NCI-H2196 (cell line): ENCODE measurements at regions not wholly inside any gene's neighbourhood (a gene's known extent, or its start where the extent isn't known, plus 50 kb on each side); places are given as distances from the start of the nearest gene placed in this dataset.
"Not testable (repeated sequence)": the region's sequence is repeated elsewhere in the genome, so short reads cannot be mapped to it uniquely, and the experiment has no call there.

Experiments used
- DNase-seq: peaks from one replicate; lab custom pipeline; 2025; ENCODE audit not compliant: unreplicated experiment; lab: John Stamatoyannopoulos, UW

DNA sequence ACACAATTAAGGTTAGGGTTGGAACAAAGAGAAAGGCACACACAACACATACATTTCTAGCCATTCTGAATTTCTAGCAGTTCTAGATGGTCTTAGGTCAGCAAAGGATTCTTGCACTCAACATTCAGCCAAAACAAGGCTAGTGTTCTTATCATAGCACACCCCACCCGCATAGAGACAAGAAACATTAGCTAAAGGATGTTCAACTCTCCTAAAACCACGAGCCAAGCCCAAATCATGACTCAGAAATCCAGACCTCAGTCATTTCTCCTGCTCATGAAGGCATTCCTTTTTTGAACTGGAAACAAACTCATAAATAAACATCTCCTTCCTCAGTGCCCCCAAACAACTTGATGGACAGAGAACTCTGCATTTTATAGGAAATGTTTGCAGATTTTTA, 293.0 kb upstream of the NOTCH2NLA start:
- DNase-seq: not testable (repeated sequence)

DNA sequence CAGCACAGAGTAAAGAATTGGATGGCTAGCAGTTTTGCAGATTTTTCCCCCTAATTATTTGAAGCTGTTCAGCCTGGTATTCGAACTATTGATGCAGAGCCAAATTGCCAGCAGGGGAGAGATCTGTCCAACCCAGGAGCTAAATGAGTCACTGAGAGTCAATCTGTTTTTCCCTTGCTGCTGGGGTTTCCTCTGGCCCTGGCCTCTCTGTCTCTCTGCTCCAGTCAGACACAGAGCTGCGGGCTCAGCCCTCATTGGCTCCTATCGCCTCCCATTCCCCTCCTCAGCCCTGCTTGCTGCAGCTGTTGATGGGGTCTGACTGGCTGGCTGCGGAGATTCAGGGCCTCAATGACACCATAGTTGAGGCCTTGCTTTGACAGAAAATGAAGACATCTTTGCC, 284.9 kb upstream of the NOTCH2NLA start:
- not testable (repeated sequence) for DNase-seq

DNA sequence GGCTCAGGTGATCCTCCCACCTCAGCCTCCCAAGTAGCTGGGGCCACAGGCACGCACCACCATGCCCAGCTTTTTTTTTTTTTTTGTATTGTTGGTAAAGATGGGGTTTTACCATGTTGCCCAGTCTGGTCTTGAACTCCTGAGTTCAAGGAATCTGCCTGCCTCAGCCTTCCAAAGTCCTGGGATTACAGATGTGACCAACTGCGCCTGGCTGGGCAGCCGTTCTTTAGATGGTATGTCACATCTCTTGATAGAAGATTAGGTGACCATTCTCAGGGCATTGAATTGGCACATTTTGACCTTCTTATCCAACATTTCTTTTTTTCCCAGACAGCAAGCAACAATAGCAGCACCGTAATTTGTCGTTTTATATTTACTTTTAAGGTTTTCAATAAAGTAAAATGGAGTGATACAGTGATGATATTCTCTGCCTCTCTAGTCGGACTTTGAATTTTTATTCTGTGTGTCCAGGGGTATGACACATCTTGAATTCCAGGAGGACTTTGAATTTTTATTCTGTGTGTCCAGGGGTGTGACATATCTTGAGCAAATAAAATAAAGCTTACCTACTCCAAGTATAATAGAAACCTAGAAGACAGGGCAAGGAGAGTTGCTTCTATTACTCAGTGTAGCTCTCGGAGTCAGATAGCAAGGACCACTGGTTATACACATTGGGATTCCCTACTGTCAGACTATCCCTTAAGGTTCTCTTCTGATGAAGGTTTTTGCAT, 282.4 kb upstream of the NOTCH2NLA start:
- DNase-seq: not testable (repeated sequence)

DNA sequence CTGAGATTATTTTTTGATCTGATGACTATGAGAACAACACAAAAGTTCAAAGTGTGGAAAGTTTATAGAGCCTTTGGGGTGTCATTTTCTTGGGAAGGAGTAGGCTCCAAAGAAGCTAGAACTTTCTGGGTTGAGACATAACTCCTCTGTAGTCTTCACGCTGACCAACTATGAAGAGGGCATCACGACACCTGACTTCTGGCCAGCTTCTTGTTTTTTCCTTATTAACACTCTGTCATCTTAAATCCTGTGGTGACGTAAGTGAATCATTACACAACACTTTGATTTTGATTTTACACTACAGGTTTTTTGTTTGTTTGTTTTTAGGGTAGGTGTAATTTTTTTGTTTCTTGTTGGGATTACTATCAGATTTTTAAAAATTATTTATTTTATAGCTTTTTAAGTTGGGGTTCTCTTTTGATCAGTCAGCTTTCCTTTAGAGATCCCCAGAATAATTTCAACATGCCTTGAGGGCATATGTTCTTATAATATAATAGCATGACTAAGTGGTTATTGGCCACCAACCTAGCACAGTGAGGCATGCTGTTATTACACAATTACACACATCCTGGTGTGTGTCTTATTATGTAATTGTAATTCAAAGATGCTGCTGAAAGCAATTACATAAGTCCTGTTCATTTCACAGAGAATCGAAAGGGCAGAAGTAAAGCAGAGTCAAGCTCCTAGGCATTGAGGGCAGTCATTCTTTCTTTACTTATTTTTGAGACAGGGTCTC, 281.6 kb upstream of the NOTCH2NLA start:
- not testable (repeated sequence) for DNase-seq

DNA sequence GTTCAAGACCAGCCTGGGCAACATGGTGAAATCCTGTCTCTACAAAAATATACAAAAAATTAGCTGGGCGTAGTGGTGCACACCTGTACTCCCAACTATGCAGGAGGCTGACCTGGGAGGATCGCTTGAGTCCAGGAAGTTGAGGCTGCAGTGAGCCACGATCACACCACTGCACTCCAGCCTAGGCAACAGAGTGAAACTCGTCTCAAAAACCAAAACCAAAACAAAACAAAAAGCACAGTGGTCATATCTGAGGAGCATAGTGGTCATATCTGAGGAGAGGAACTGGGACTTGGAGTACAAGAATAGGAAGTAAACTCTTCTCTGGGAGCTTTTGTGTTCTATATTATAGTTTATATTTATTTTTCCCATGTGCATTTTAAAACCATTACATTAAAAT, 275.3 kb upstream of the NOTCH2NLA start:
- DNase-seq: not testable (repeated sequence)

DNA sequence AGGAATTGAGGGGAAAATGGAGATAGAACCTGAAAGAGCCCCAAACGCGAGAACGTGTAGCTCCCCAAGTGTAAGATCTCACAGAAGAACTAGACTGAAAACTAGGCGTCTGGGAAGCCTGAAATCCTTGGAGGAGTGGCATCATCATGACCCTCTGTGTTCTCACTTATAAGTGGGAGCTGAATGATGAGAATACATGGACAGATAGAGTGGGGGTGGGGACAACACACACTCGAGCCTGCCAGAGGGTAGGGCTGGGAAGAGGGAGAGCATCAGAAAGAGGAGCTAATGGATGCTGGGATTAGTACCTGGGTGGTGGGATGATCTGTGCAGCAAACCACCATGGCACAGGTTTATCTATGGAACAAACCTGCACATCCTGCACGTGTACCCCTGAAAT, 258.7 kb upstream of the NOTCH2NLA start:
- not testable (repeated sequence) for DNase-seq

DNA sequence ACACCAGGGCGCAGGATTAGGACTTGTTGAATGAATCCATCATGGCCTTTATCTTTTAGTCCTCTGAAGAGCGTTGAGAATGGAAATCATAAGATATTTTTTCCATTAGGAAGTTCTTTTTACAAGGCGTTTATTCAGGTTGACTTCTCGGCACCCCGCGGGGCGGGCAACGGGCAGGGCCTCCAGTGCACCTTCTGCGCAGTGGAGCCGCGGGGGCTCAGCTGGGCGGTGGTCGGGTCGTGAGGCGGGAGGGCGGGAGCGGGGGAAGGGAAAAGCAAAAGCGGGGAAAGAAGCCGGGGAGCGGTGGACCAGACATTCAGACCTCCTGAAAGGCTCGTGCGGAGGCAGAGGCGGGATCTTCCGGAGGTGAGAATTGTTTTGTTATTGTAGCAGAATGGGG, 258.3 kb upstream of the NOTCH2NLA start:
- DNase-seq: not testable (repeated sequence)

DNA sequence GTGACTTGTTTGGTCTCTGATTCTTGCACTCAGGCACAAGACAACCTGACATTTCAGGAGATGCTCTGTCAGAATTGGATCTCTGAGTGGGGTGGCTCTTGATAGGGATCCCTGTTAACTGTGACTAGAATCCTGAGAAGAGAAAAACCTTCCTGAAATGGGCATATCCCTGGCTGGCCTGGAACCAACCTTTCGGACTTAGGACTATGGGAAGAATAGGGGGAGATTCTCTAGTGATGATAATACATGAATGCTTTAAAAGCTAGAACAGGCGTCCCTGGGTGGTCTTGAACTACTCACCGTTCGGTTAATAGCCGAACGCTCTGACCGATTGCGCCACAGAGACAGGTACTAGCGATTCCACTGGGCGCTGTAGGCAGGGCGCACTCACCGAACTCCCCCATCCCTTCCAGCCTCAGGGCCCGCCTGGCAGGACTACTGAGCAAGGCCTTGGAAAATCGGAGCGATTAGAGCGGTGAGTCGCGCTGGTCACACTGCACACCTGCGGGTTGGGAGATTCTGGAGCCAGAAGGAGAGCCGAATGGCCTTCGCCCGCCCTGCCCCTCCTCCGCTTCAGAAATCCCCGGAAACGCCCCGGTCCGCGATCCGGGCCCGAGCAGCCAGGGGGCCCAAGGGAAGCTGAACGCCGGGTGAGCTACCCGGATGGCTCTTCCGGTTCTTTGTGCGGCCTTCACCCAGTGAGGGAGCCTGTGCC, 257.6 kb upstream of the NOTCH2NLA start:
- not testable (repeated sequence) for DNase-seq

DNA sequence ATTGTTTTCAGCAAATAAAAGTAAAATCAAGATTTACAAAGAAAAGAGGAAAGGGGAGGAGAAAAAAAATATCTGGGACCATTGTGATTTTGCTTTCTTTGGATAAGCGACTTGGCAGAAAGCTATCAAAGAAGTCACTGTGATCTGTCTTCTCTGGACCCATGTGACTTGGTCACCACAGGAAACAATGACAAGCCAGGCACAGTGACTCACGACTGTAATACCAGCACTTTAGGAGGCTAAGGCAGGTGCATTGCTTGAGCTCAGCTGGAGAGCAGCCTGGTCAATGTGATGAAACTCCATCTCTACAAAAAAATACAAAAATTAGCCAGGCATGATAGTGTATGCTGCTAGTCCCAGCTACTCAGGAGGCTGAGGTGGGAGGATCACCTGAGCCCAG, 255.4 kb upstream of the NOTCH2NLA start:
- not testable (repeated sequence) for DNase-seq

DNA sequence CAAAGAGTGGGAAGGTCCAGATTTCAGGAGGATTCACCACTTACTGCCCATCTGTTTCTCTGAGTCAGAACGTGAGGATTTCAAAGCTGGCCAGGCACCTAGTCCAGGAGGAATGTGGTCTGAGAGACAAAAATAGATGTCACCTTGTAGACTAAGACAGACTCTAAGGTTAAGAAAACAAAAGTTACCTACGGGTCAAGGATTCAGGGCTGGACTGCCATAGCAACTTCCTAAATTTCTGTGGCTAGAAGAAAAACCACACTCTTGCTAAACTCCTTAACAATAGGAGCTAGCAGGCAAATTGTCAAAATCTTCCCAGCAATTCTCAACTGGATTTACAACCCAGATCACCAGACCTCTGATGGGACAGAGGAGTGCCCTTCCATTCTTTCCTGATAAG, 250.4 kb upstream of the NOTCH2NLA start:
- not testable (repeated sequence) for DNase-seq

DNA sequence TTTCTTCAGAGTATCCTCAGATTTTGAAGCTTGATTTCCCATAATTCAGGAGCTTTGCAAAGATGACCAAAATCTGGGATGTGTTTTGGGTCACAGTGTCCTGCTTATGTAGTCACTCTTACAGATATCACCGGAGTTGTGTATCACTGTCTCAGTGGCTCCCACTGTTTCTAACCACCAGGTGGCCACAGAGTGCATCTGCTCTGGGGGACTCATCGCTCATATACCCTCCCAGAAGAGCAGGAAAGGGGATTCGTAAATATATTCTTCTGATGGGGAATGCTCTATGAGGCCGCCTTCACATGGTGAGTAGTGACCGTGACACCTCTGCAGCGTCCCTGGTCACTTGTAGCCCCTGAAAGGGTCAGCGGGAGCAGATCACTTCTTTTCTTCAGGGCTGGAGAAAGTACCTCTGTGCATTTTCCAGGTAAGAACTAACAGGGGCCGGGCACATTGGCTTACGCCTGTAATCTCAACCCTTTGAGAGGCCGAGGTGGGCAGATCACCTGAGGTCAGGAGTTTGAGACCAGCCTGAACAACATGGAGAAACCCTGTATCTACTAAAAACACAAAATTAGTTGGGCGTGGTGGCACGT, 249.4 kb upstream of the NOTCH2NLA start:
- DNase-seq: not testable (repeated sequence)

DNA sequence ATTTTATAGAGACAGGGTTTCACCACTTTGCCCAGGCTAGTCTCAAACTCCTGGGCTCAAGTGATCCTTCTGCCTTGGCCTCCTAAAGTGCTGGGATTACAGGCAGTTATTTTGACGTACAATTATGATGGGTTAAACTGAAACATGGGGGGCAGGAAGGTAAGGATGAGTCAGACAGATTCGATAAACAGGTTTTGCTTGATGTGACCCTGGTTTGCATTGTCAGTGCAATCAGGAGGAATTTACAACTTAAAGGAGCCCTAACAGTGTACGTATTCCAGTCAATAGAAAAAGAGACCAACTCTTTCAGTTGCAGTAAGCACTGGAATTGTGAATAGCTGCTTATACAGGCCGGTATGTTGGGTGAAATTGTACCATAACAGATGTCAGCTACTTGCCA, 246.3 kb upstream of the NOTCH2NLA start:
- DNase-seq: not testable (repeated sequence)

DNA sequence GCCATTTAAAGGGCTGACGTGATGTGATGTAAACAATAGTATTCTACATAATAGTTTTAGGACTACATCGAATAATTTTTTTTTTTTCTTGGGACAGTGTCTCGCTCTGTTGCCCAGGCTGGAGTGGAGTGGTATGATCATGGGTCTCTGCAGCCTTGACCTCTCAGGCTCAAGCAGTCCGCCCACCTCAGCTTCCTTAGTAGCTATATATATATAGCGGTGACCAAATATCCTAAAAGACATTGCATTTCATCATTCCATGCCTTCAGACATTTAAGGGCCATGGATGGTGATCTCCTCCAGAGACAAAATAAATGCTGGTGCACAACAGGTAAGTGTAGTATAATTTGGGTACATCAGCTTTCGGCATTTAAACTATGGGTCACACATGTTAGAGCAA, 245.4 kb upstream of the NOTCH2NLA start:
- not testable (repeated sequence) for DNase-seq

DNA sequence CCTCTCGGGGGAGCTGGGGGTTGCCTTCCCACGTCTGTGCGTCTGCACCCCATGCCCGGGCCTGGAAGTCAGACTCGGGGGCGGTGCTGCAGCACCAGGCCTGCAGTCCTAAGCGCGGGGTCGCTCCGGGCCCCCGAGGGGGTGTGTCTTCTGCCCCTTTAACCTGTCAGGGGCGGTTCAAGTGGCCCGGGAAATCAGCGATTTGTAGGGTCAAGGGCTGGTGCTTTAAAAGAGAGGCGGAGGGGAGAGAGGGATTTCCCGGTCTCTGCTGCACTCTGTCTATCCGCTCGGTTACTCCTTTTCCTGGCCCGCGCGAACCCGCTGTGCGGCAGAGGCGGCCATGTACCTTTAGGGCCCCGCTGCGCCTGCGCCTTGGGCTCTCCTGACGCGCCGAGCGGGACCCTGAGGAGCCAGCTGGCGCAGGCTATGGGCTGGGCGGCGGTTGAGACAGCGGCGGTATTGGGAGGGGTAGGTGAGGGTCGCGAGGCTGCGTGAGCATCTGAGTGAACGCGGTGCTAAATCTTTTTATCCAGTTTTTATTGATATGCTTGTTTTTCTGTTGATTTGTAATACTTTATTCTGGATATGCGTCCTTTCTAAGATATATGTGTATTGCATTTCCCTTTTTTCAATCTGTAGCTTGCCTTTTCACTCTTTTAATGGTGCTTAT, 243.5 kb upstream of the NOTCH2NLA start:
- DNase-seq: peak; percentile 75

DNA sequence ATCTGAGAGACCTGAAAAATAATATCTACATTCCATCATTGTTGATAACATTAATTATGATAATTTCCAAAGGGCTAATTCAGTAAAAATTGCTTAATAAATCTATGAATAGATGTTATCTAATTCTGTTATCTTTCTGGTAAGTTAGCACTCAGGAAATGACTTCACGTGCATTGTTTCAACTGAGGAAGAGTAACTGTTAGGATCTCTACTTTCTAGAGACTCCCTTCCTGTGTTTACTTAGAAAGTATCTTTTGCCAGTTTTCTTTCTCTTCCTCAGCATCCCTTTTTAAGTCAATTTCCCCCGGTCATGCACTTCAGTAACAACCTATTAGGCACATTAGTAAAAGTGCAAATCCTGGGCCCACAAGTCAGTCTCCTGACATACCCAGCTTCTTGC, 231.1 kb upstream of the NOTCH2NLA start:
- not testable (repeated sequence) for DNase-seq

DNA sequence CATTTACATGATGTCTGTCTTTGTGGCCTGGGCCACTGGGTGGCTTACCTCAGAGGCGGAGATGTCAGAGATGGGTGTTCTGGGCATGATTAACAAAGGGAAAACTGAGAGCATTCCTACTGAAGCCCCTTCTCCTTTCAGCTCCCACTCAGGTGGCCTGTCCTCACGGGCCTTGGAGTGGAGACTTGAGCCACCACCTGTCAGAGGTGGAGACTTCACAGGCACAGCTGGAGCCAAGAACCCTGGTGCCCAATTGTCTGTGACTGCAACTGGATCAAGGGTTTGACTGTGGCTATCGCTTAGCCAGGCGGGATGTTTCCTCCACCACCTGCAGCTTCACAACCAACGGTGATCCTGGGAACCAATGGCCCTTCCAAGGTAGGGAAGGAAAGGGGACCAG, 230.5 kb upstream of the NOTCH2NLA start:
- DNase-seq: not testable (repeated sequence)

DNA sequence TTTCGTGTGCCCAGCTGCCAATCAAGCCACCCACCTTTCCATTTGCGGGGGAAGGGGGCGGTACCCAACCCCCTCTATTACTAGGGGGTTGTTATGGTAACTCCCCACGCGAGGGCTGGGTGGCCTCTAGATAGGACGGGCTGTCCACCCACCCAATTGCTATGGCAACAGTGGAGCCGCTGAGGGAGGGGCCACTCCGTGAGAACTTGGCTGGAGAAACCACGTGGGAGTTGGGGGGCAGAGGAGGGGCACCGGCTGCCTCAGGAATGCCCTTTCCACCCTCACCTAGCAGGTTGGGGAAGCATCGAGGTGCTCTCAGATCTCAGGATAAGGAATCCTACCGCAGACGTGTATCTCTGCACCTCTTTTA, 220.0 kb upstream of the NOTCH2NLA start:
- DNase-seq: not testable (repeated sequence)

DNA sequence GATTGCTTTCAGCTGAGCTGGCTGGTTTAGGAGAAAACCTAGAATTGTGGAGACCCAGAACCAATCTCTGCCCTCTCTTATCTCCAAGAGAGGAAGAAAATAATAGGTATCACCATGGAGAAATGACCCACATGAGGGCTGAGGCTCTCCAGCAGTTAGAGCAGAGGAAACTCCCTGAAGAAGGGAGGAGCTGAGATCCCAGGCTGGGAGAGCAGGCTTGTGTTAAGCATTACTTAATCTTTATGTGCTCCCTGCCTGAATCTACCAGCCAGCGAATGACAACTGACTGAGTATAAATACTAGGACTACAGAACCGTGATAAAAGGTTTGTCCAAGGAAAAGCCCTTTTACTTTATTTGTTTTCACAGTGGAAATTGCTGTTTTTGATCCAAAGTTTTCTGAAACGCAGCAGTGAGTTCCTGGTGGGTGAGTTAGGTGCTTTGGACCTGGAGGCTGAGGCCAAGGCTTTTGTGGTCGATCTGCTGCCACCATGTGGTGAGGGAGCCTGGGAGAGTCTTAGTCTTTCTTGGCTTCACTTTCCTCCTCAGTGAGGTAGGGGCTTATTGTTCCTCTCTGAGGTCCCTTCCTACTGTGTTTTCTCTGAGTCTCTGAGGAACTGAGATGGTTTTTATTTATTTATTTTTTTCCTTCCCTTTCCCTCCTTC, 219.5 kb upstream of the NOTCH2NLA start:
- not testable (repeated sequence) for DNase-seq

DNA sequence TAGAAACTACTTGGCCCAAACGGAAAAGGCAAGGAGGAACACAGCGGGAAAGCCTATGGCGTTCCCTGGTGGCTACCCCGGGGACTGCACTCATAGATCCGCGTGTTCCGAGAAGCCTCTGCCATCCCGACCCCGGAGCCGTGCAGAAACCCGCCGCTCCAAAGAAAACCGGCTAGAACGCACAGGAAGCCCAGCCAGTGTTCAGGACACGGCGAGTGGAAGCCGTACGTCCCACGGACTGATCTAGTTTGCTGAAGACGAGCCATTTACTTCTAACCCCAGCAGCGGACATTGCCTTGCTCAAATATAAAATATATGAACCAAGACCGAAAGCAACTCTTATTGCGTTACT, 215.0 kb upstream of the NOTCH2NLA start:
- peak; percentile 4 for DNase-seq

DNA sequence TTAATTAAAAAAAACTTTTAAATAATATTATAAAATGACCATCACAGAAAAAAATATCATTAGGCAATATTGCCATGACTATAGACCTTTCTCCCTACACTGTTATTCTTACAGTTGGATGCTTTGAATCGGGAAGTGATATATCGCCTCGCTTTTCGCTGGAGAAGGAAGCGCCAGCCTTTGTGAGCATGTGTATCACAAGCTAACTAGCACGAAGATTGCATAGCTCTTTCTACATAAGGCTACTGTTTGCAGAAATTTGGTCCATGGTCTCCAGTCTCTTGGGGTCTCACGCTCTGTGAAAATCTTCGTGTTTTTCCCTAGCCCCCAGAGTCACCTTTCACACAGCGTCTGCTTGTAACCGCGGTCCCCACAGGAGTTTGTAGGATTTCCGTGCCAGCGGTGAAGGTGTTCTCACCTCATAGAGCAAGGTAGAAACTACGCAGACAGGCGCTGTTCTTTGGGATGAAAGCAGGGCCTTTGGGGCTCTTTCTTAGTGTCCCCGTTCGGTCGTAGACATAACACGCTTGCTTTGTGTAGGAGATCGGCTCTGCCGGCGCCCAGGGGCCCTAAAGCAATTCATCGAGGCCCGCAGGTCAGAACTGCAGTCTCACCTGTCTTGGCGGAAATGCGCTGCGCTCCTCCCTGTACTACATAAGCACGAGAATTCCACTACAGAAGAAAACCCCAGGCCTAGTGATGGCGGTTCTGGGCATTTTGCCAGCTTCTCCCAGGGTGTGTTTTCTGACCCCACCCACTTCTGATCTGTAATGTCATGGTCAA, 214.5 kb upstream of the NOTCH2NLA start:
- not testable (repeated sequence) for DNase-seq
